ENCODE measurements at regions not wholly inside any gene's neighbourhood (a gene's known extent, or its start where the extent isn't known, plus 50 kb on each side); places are given as distances from the start of the nearest gene placed in this dataset.

- TF ChIP-seq CTCF (IDR thresholded peaks at IDR 0.05) (no peak), EZH2 (IDR thresholded peaks at IDR 0.05; ENCODE audit: borderline replicate concordance, insufficient read depth, low read depth, low read length, poor library complexity, severe bottlenecking) (no peak)
Observed at GRCh38 chr2:217091531-217091930, 231.7 kb upstream of the TNP1 start.
